A549 (cell line): ENCODE measurements at regions not wholly inside any gene's neighbourhood (a gene's known extent, or its start where the extent isn't known, plus 50 kb on each side); places are given as distances from the start of the nearest gene placed in this dataset.

Experiments
- CEBPB ChIP-seq, 2 experiments: fragments of >200 bp in 1 of 2; sonication (Bioruptor Twin) in 1 of 2; formaldehyde crosslinking in 1 of 2; IDR thresholded peaks; 2 replicates each; pipeline ENCODE4 v1.6.1; 2012 to 2016
- ESRRA ChIP-seq: fragments of 150-350 bp; IDR thresholded peaks from 2 replicates; pipeline ENCODE4 v1.6.1; 2014; ENCODE audit warnings: mild to moderate bottlenecking, low read length, borderline replicate concordance
- FOXS1 ChIP-seq: fragments of 250-450 bp; sonication (Bioruptor Pico); IDR thresholded peaks from 2 replicates; pipeline ENCODE4 v1.5.0; 2020; ENCODE audit warnings: mild to moderate bottlenecking, moderate library complexity
- KDM5A ChIP-seq: fragments of 200-600 bp; sonication (generic); IDR thresholded peaks from 2 replicates; pipeline ENCODE4 v1.6.1; 2016; ENCODE audit warnings: antibody characterized with exemption, mild to moderate bottlenecking
- POLR2A ChIP-seq: IDR thresholded peaks from 2 replicates; pipeline ENCODE4 v1.6.1; 2012; ENCODE audit warnings: mild to moderate bottlenecking, low read length
- RNF2 ChIP-seq: fragments of 200-600 bp; sonication (generic); IDR thresholded peaks from 2 replicates; pipeline ENCODE4 v1.6.1; 2016; ENCODE audit warnings: low read depth, mild to moderate bottlenecking, antibody characterized with exemption, moderate library complexity, borderline replicate concordance
- TF ChIP-seq, protein P1 (sequence below): fragments of >200 bp; sonication (Bioruptor Twin); formaldehyde crosslinking; IDR thresholded peaks from 3 replicates; pipeline ENCODE4 v1.5.1; 2016
- TF ChIP-seq, protein P2 (sequence below): fragments of 150-350 bp; IDR thresholded peaks from 2 replicates; pipeline ENCODE4 v1.6.1; 2014; ENCODE audit warnings: low read depth, mild to moderate bottlenecking, low read length
- TF ChIP-seq, protein P3 (sequence below): fragments of 200-600 bp; sonication (generic); IDR thresholded peaks from 2 replicates; pipeline ENCODE4 v1.6.1; 2016; ENCODE audit warnings: antibody characterized with exemption, mild to moderate bottlenecking, moderate library complexity

DNA sequence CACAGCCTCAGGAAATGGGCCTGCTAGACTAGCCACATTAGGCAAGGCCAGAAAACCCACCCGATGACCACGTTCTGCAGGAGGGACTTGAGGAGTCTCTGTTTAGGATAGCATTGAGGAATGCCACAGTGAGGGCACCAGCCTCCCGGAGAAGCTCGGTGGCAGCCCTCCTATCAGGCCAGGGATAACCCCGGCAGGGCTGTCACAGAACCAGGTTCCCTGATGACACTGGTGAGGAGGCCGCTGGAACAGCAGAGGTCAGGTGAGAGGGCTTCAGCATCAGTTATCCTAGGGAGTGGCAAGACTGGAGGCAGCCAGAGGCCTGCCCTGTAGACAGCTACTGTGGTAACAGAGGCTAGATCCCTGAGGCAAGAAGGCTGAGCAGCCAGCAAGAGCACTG lies 157.6 kb downstream of the MYLK4 start:
- TF ChIP-seq, protein P1, sequence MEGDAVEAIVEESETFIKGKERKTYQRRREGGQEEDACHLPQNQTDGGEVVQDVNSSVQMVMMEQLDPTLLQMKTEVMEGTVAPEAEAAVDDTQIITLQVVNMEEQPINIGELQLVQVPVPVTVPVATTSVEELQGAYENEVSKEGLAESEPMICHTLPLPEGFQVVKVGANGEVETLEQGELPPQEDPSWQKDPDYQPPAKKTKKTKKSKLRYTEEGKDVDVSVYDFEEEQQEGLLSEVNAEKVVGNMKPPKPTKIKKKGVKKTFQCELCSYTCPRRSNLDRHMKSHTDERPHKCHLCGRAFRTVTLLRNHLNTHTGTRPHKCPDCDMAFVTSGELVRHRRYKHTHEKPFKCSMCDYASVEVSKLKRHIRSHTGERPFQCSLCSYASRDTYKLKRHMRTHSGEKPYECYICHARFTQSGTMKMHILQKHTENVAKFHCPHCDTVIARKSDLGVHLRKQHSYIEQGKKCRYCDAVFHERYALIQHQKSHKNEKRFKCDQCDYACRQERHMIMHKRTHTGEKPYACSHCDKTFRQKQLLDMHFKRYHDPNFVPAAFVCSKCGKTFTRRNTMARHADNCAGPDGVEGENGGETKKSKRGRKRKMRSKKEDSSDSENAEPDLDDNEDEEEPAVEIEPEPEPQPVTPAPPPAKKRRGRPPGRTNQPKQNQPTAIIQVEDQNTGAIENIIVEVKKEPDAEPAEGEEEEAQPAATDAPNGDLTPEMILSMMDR: no peak
- TF ChIP-seq, protein P2, sequence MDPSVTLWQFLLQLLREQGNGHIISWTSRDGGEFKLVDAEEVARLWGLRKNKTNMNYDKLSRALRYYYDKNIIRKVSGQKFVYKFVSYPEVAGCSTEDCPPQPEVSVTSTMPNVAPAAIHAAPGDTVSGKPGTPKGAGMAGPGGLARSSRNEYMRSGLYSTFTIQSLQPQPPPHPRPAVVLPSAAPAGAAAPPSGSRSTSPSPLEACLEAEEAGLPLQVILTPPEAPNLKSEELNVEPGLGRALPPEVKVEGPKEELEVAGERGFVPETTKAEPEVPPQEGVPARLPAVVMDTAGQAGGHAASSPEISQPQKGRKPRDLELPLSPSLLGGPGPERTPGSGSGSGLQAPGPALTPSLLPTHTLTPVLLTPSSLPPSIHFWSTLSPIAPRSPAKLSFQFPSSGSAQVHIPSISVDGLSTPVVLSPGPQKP: no peak
- TF ChIP-seq KDM5A (no peak), CEBPB (IDR thresholded peaks at IDR 0.05) (no peak), ESRRA (no peak), POLR2A (no peak), RNF2 (no peak), FOXS1 (CRISPR knock-in tag) (no peak)
- TF ChIP-seq, protein P3, sequence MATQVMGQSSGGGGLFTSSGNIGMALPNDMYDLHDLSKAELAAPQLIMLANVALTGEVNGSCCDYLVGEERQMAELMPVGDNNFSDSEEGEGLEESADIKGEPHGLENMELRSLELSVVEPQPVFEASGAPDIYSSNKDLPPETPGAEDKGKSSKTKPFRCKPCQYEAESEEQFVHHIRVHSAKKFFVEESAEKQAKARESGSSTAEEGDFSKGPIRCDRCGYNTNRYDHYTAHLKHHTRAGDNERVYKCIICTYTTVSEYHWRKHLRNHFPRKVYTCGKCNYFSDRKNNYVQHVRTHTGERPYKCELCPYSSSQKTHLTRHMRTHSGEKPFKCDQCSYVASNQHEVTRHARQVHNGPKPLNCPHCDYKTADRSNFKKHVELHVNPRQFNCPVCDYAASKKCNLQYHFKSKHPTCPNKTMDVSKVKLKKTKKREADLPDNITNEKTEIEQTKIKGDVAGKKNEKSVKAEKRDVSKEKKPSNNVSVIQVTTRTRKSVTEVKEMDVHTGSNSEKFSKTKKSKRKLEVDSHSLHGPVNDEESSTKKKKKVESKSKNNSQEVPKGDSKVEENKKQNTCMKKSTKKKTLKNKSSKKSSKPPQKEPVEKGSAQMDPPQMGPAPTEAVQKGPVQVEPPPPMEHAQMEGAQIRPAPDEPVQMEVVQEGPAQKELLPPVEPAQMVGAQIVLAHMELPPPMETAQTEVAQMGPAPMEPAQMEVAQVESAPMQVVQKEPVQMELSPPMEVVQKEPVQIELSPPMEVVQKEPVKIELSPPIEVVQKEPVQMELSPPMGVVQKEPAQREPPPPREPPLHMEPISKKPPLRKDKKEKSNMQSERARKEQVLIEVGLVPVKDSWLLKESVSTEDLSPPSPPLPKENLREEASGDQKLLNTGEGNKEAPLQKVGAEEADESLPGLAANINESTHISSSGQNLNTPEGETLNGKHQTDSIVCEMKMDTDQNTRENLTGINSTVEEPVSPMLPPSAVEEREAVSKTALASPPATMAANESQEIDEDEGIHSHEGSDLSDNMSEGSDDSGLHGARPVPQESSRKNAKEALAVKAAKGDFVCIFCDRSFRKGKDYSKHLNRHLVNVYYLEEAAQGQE: no peak
